ENCODE measurements at regions not wholly inside any gene's neighbourhood (a gene's known extent, or its start where the extent isn't known, plus 50 kb on each side); places are given as distances from the start of the nearest gene placed in this dataset.

GRCh38 chr22:27372969-27373670 is 428.4 kb downstream of the MN1 start:
- DNase-seq (ENCODE audit: low spot score) (no peak), ATAC-seq (ENCODE audit: low FRiP score) (no peak)
- TF ChIP-seq, protein P1, sequence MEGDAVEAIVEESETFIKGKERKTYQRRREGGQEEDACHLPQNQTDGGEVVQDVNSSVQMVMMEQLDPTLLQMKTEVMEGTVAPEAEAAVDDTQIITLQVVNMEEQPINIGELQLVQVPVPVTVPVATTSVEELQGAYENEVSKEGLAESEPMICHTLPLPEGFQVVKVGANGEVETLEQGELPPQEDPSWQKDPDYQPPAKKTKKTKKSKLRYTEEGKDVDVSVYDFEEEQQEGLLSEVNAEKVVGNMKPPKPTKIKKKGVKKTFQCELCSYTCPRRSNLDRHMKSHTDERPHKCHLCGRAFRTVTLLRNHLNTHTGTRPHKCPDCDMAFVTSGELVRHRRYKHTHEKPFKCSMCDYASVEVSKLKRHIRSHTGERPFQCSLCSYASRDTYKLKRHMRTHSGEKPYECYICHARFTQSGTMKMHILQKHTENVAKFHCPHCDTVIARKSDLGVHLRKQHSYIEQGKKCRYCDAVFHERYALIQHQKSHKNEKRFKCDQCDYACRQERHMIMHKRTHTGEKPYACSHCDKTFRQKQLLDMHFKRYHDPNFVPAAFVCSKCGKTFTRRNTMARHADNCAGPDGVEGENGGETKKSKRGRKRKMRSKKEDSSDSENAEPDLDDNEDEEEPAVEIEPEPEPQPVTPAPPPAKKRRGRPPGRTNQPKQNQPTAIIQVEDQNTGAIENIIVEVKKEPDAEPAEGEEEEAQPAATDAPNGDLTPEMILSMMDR (IDR thresholded peaks at IDR 0.05): no peak

GRCh38 chr22:27377501-27378295 is 423.9 kb downstream of the MN1 start:
- no peak for ATAC-seq (ENCODE audit: low FRiP score)
- TF ChIP-seq, protein P1 (IDR thresholded peaks at IDR 0.05): no peak
- DNase-seq (ENCODE audit: low spot score): no peak

DNA sequence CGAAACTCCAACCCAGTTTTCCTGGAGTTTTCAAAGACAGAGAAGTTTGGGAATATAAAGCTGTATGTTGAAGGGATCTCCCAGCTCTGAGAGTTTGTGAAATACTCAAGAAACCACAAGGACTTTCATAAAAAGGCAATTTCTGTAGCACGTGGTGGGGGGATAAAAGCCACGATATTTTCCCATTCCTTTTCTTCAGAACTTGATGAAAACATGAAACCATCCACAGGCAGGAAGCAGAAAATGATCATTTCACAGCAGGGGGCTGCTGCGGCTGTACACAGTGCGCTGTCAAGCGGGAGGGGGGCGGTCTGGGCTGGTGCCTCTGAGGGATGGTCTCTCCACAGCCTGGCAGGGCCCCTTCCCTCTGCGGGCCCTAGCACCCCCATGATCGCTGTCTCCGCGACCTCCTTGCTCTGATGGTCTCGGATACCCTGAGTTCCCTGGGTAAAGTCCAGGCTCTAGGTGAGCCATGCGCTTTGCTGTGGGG is 423.2 kb downstream of the MN1 start:
- DNase-seq (ENCODE audit: low spot score) (no peak), ATAC-seq (ENCODE audit: low FRiP score) (no peak)

GRCh38 chr22:27378995-27379394 is 422.6 kb downstream of the MN1 start:
- no peak for ATAC-seq (ENCODE audit: low FRiP score)
- DNase-seq (ENCODE audit: low spot score): no peak

More for the DNA sequence above, 423.2 kb downstream of the MN1 start:
- TF ChIP-seq, protein P1 (IDR thresholded peaks at IDR 0.05): no peak

DNA sequence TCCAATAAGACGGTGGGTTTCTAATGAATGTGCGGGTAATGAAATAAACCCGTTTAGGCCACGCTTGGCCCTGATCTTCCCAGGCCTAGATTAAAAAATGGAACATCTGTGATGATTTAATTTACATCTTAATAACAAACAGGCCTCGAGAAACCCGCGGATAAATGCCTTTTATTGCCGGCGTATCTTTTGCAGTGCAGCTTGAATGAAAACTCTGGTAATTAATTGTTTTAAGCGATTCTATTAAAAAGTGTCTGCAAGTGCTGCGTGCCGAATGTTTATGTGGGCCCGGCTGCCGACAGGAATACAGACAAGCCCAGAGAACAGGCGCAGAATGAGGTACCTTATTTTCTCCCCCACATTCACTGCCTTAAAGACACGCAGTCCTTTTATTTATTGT is 420.7 kb downstream of the MN1 start:
- DNase-seq (ENCODE audit: low spot score) (no peak), ATAC-seq (ENCODE audit: low FRiP score) (no peak)
- TF ChIP-seq, protein P1 (IDR thresholded peaks at IDR 0.05): no peak

More at GRCh38 chr22:27378995-27379394, 422.6 kb downstream of the MN1 start:
- TF ChIP-seq, protein P1 (IDR thresholded peaks at IDR 0.05): no peak

- DNase-seq (ENCODE audit: low spot score) (no peak), ATAC-seq (ENCODE audit: low FRiP score) (no peak)
- TF ChIP-seq, protein P1 (IDR thresholded peaks at IDR 0.05): no peak
Observed at GRCh38 chr22:27381552-27381951, 420.0 kb downstream of the MN1 start.
